T1000 (cell line): ENCODE measurements at regions not wholly inside any gene's neighbourhood (a gene's known extent, or its start where the extent isn't known, plus 50 kb on each side); places are given as distances from the start of the nearest gene placed in this dataset.
"Not testable (repeated sequence)": the region's sequence is repeated elsewhere in the genome, so short reads cannot be mapped to it uniquely, and the experiment has no call there.

Experiments
- DNase-seq: peaks from one replicate; lab custom pipeline; 2025; ENCODE audit warnings: mixed read lengths; lab: John Stamatoyannopoulos, UW

DNA sequence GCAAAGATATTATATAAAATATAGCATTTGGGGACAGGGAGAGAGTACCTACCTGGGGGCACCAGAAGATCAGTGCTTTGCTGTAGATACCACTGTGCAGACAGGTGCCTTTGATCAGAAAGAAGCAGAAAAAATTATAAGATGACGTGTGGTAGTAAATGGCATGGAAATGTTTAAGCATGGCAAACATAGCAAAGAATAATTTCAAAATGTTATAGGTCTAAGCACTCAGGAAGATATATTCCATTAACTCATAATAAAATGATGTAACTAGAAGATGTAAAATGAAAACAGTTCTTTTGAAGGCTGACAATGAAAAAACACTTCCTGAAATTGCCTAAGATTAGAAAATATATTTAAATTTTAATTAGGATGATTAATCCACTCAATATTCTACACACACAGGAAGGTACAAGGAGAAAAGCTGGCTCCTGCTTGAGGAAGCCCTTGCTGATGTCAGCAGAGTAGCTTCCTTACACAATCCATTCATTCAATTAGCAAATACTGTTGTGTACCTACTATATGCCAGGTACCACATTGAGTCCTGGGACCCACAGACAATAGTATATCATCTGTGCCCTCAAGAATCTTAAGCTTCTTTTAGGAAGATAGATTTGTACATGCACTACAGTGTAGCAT lies 290.2 kb upstream of the CNR1 start:
- DNase-seq = no peak

DNA sequence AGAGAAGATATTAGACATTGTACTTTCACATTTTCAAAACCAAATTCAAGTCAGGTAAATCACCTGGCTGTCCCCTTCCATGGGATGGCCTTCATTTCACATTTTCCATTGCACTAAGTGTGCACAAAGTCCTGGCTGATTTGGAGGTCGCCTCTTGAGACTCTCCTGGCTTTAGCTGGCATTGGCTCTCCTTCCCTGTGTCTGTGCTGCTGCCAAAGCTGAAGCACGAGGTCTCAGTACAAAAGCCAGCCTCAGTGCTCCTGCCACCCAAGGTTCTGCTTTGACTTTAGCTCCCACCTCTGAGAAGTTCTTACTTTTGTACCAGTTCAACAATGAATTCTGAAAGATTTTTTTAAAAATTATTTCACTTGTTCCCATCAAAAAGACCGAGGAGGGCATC lies 289.2 kb upstream of the CNR1 start:
- no peak for DNase-seq

DNA sequence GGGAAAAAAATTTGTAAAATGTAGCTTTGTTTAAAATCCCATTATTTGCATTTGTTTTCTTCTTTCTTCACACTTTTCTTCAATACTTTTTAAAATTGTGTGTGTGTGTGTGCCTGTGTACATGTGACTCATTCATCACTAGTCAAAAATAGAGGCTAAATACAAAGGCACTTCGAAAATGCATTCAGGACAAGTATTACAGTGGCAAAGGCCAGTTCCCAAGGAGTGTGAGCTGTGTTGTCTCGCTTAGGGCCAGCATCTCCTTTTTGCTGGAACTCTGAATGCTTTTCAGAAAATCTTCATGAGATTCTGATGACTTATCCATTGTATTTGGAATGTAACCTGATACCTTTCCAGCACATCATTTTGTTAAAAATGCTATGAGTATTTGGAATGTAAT lies 288.5 kb upstream of the CNR1 start:
- DNase-seq = no peak

DNA sequence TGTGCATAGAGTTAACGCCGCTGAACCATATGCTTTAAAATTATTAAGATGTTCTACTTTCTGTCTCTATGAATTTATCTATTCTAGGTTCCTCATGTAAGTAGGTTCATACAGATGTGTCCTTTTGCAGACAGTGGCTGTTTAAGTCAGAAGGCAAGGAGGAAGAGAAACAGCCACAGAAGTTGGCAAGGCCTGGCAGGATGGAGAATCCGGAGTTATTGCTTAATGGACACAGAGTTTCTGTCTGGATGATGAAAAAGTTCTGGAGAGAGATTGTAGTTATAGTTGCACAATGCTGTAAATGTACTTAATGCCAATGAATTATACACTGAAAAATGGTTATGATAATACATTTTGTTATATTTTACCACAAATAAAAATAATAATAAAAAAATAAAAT lies 283.6 kb upstream of the CNR1 start:
- DNase-seq = no peak

DNA sequence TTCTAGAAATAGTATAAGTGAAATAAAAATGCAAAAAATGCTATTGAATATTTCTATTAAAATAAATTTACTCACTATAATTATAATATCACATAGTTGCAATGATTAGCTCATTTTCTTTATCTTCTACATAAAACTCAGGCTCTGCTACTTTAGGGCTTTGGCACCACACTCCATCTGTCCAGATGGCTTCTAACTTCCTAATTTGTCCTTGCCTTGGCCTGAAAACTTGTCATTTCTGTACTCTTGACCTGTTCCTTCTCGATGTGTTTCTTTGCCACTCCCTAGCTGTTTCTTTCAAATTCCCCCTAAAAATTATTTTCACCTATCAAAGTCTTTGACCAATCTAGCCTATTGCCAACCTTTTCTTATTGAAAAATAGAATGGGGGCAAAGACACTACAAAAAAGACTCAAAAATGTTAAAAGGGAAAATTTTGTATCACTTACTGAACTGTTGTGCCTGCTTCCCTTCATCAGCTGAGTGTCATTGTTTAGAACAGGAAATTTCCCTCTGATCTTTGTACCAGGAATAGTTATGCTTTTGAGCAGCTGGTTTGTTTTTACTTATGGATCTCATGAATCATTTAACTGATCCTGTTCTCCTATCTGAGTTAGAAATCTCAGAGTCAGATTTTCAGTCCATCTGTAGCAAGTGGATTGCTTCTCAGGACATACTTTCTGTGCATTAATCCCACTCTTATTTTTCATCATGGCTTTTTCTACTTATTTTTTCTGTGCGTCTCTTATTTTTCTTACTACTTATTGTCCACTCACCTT lies 279.2 kb upstream of the CNR1 start:
- DNase-seq = no peak

DNA sequence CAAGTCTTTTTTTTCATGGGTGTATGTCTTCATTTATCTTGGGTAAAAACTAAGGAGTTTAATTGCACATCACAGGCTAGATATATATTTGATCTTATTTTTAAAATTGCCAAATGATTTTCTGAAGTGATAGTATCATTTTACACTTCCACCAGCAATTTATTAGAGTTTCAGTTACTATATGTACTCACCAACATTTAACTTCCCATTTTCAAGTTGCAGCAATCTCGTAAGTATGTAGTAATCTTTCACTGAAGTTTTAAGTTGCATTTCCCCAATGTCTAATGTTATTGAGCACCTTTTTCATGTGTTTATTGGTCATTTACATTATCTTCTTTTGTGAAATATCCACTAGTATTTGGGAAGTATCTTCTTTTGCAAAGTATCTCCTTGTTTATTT lies 277.4 kb upstream of the CNR1 start:
- no peak for DNase-seq

DNA sequence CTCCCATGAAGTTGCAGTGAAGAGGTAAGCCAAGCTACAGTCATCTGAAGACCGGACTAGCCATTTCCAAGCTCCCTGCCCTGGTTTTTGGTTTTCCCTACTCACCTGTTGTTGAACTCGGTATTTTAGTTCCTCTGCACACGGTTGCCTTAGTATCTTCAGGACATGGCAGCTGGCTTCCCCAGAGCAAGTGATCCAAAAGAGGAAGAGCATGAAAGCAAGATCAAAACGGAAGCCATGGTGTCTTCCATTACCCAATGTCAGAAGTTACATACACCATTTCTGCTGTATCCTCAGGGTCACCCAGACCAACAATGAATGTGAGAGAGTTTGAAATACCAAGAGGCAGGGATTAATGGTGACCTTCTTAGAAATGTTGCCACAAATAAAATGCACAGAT lies 276.6 kb upstream of the CNR1 start:
- no peak for DNase-seq

DNA sequence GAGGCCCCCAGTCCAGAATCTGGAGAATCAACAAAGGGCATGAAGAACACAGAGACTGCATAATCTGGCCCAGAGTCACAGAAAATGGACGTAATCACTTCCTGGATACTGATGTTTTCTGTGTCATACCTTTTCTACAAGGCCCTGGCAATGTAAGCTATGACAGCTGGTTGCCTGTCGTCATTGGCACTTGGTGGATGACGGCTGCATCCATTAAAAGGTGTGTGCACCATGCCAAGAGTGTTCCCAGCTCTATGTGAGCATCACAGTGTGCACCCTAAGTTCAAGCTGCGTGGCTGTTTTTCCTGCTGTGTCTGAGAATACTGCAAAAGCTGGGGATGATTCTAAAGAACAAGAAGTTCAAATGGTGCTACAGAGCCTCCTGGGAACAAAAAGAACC lies 275.2 kb upstream of the CNR1 start:
- no peak for DNase-seq

DNA sequence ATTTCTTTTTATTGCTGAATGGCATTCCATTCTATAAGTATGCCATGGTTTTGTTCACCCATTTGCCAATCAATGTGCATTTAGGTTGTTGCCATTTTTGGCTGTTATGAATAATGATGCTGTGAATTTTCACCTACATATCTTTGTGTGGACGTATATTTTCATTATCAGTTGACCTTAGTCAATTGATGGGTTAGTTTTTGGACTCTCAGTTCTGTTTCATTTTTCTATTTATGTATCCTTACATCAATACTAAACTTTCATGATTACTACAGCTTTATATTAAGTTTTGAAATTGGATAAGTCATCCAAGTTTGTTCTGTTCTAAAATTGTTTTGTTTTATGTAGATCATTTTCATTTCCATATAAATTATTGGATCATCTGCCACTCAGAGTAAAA lies 261.9 kb upstream of the CNR1 start:
- no peak for DNase-seq

DNA sequence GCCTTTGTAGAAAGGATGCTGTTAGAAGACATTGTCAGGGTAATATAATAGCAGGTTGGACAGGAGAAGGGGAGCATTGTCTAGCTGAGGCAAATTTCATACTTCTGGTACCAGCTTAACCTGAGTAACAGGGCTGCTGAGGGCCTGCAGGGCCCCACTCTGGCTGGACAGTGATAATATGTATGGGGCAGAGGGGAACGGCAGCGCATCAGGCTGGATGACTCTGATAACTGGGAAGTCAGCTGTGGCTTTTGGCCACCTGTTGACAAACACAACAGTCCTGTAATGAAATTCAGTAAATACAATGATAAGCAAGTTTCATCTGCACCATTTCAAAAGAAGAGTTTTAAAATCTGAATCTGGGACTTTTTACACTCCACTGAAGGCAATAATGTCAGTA lies 259.9 kb upstream of the CNR1 start:
- DNase-seq = no peak

DNA sequence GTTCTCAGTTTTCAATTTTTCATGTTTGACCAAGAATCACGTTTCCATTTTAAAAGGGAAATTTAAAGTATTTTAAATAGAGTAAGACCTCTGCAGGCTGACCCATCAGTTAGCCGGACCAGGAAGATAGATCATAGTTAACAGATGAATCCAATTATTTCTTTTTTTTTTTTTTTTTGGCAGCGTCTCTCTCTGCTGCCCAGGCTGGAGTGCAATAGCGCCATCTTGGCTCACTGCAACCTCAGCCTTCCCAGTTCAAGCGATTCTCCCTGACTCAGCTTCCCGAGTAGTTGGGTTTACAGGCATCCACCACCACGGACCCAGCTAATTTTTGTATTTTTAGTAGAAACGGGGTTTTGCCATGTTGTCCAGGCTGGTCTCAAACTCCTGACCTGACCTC lies 256.7 kb upstream of the CNR1 start:
- no peak for DNase-seq

DNA sequence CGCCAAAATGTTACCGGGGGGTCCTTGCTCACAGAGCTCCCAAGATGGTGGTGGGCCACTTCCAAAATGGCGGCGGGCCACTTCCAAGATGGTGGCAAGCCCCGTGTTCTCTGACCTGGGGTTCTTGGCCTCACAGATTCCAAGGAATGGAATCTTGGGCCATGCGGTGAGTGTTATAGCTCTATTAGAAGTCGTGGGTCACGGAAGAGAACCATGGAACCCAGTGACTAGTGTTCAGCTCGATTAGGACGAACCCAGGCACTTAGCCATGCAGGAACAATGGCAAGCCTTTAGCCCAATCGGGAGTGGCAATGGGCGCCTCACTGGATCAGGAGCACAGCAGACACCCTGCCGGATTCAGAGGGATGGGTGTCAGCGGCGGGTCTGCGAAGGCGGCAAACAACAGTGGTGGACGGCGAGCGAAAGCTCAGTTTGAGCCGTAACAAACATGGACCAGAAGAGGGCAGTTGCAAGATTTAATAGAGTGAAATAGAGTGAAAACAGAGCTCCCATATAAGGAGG lies 254.9 kb upstream of the CNR1 start:
- DNase-seq = not testable (repeated sequence)

DNA sequence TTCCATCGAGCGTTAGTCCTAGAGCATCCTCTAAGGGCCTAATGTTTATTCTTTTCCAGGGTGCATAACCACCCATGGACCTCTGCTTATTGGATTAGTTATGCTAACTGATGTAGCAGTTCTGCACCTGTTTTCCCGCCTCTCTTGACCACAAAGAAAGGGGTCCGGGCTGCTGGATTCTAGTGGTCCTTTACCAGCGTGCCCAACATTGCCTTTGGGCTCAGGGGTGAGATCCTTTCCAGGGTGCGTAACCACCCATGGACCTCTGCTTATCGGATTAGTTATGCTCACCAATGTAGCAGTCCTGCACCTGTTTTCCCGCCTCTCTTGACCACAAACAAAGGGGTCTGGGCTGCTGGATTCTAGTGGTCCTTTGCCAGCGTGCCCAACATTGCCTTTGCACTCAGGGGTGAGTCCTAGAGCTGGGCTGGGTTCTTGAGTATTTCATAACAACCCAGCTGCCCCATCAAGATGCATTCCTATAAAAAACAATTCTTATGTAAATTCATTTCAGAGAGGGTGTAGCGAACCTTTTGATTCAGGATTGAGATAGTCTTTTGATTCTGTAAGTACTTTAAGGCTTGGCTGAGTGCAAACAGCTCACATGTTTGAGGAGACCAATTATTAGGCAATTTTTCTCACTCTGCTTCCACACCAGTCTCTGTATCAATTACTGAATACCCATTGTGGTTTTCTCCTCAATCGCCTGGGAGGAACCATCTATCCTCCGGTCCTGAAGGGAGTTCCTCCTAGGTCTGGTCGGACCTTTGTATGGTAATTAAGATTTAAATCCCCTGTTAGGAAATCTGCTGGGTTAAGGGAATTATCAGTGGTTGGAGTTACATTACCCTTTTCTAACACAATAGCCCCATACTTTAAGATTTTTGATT lies 253.0 kb upstream of the CNR1 start:
- not testable (repeated sequence) for DNase-seq

DNA sequence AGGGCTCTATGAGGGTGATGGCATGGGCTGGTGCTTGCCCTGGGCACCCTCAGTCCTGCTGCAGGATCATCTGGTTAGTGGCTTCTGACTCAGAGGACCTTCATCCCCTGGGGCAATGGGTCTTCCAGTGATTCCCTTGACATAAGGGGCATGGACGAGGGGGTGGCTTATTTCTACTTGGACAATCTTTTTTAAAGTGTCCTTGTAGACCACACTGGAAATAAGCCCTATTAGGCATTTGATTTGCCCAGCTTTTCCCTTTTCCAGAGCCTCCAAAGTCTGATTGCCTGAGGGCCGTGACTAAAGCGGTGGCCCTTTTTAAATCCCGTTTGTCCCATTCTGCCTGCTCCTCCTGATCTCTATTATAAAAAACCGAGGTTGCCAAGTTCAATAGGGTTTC lies 251.2 kb upstream of the CNR1 start:
- not testable (repeated sequence) for DNase-seq

DNA sequence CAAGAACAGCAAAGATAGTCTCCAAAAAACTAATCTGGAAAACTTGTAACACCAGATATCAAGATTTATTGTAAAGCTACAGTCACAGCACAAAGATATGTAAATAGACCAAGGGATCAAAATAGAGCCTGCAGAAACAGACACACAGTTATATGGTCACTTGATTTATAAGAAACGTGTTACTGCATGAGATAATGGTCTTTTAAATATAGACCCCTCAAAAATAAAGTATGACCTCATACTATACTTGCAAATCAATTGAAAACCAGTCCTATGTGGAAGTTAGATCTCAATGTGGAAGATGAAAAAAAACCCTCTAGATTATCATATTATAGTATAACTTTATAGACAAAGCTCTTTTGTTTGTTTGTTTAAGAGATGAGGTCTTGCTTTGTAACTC lies 247.3 kb upstream of the CNR1 start:
- DNase-seq = no peak

DNA sequence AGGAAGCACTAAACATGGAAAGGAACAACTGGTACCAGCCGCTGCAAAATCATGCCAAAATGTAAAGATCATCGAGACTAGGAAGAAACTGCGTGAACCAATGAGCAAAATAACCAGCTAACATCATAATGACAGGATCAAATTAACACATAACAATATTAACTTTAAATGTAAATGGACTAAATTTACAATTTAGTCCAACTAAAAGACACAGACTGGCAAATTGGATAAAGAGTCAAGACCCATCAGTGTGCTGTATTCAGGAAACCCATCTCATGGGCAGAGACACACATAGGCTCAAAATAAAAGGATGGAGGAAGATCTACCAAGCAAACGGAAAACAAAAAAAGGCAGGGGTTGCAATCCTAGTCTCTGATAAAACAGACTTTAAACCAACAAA lies 242.2 kb upstream of the CNR1 start:
- DNase-seq = not testable (repeated sequence)

DNA sequence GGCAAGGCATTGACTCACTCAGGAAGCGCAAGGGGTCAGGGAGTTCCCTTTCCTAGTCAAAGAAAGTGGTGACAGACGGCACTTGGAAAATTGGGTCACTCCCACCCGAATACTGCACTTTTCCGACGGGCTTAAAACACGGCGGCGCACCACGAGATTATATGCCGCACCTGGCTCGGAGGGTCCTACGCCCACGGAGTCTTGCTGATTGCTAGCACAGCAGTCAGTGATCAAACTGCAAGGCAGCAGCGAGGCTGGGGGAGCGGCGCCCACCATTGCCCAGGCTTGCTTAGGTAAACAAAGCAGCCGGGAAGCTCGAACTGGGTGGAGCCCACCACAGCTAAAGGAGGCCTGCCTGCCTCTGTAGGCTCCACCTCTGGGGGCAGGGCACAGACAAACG lies 240.5 kb upstream of the CNR1 start:
- not testable (repeated sequence) for DNase-seq

DNA sequence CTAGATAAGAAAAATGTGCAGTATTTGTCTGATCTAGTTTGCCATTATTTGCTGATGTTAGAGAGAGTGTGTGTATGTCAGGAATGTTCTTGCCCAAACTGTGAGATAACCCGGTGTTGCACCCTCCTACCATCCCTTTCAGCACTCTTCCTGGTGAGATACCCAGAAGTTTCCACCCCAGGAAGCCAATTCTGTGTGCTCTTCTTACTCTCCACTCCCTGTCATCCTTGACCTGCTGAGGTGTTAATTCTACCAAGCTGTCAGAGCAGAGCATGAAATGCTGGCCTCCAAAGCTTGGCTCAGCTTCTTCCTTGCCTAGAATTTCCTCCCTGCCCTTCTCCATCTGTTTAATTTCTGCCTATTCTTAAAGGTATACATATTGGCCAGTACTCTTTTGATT lies 237.3 kb upstream of the CNR1 start:
- DNase-seq = no peak

DNA sequence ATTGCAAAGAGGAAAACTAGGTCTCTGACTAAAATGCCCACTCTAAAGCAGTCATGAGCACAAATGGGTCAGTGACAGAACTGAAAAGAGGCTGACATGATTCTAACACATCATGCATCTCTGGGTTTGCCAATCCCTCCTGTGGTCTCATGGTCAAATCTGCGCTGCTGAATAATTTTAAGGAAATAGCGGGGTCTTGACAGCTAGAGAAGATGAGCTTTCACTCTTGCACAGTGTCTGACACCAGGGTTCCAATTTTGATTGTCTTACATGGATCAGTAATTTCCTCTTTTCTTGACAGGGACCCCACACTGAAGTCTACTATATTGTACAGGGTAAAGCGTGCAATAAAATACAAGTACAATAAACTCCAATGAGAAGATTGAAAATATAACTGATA lies 236.8 kb upstream of the CNR1 start:
- no peak for DNase-seq

DNA sequence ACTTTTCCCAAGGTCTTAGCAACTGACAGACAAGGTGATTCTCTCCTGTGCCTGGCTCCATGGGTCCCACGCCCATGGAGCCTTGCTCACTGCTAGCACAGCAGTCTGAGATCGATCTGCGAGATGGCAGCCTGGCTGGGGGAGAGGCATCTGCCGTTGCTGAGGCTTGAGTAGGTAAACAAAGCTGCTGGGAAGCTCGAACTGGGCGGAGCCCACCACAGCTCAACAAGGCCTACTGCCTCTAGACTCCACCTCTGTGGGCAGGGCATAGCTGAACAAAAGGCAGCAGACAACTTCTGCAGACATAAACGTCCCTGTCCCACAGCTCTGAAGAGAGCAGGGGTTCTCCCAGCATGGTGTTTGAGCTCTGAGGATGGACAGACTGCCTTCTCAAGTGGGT lies 224.9 kb upstream of the CNR1 start:
- not testable (repeated sequence) for DNase-seq

DNA sequence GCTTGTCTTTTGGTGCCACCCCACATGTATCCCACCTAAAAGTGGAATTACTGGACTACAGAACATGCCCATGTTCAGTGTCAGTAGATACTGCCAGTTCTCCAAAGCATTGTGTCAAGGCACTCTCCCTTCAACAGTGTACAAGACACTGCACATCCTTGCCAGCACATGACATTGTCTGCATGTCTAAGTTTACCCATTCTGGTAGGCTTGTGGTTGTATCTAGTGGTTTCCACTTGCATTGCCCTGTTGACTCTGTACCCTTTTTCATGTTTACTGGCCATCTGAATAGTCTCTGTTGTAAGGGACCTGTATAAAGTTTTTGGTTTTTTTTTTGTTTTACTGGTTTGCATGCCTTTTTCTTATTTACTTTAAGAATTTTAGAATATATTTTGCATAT lies 222.4 kb upstream of the CNR1 start:
- DNase-seq = no peak

DNA sequence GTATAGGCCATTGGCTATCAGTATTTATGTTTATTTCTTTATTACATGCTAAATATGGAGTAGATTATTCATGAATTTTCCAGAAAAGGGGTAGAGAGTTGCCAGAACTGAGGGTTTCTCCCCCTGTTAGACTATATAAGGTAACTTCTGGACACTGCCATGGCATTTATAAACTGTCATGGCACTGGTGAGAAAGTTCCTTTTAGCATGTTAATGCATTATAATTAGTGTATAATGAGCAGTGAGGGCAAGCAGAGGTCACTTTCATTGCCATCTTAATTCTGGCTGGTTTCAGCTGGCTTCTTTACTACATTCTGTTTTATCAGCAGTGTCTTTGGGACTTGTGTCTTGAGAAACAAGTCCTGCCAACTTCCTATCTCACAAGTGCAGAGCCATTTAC lies 220.0 kb upstream of the CNR1 start:
- DNase-seq = no peak

DNA sequence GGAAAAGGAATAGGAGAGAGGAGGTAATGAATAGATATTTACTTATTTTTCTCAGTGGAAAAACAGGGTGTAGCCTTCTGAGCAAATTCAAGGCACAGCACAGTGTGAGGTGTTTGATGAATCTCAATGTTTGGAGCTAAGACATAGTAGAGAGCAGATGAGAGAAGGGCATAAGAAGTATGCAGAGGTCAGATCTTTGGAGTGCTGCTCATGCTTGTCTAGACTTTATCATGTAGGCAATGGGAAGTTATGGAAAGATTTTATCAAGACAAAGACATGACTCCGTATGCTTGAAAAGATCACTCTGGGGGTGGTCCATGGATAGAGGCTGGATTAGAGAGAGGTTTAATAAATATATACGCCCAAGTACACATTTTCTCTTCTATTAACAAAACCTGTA lies 217.0 kb upstream of the CNR1 start:
- DNase-seq = no peak
